ENCODE measurements at regions not wholly inside any gene's neighbourhood (a gene's known extent, or its start where the extent isn't known, plus 50 kb on each side); places are given as distances from the start of the nearest gene placed in this dataset.
"Not testable (repeated sequence)": the region's sequence is repeated elsewhere in the genome, so short reads cannot be mapped to it uniquely, and the experiment has no call there.

DNA sequence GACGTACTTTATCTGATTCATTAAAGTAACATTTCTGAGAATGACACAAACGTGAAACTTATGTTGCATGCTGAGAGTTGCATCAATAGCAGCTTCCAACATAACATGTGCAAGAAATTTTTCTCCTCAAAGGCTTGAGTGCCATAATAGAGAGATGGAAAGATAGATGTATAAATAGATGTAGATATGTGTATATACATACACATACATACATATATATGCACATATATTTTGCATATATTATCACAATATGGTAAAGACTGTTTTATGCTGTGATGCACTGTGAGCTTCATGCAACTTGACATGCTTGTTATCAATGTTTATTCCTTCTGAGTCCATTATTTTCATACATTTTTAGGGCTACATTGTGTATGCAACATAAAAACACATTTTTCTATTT lies 270.6 kb upstream of the GALNTL6 start:
- ChIA-PET POLR2A (no interaction called here), CTCF (no interaction called here)
- H3K36me3 Mint-ChIP-seq (ENCODE audit: low read depth) = no peaks in the 10 kb centered on the region
- H3K4me1 Mint-ChIP-seq = no peaks in the 10 kb centered on the region
- no peak overlapping the region for H3K4me3 Mint-ChIP-seq
- H3K9me3 Mint-ChIP-seq = no peaks in the 10 kb centered on the region
- H3K27me3 Mint-ChIP-seq = no peaks in the 10 kb centered on the region
- no peak for DNase-seq
- no peak overlapping the region for H3K27ac Mint-ChIP-seq

DNA sequence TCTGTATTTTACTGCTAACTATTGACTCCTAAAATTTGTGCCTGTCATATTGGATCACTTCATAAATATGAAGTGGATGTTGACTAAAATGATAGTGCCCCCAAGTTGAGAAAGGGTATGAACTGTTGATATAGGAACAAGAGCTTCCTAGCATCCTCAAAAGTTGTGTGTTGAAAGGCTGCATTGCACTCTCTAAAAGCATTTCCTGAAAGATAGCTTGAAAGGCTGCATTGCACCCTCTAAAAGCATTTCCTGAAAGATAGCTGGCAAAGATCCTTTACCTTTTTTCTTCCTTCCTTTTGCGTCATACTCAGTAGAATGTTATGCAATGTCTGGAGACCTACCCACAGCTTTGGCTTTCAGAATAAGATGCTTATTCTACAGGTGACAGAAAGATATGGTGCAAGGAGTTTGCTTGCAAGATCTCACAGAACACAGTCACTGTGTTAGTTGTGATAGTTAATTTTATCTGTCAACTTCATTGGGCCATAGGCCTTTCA lies 274.6 kb upstream of the GALNTL6 start:
- no peak overlapping the region for H3K27ac Mint-ChIP-seq
- no peak overlapping the region for H3K4me3 Mint-ChIP-seq
- CTCF ChIA-PET = no interaction called here
- no peaks in the 10 kb centered on the region for H3K9me3 Mint-ChIP-seq
- H3K27me3 Mint-ChIP-seq = no peaks in the 10 kb centered on the region
- POLR2A ChIA-PET = no interaction called here
- DNase-seq = no peak
- H3K4me1 Mint-ChIP-seq = no peaks in the 10 kb centered on the region
- no peaks in the 10 kb centered on the region for H3K36me3 Mint-ChIP-seq (ENCODE audit: low read depth)

GRCh38 chr4:171534391-171534790 lies 278.8 kb upstream of the GALNTL6 start:
- ChIA-PET POLR2A (no interaction called here), CTCF (no interaction called here)
- Mint-ChIP-seq H3K27ac (no peak overlapping the region), H3K9me3 (no peaks in the 10 kb centered on the region), H3K36me3 (ENCODE audit: low read depth) (no peaks in the 10 kb centered on the region), H3K4me3 (no peak overlapping the region), H3K4me1 (no peaks in the 10 kb centered on the region), H3K27me3 (no peaks in the 10 kb centered on the region)
- DNase-seq = no peak

DNA sequence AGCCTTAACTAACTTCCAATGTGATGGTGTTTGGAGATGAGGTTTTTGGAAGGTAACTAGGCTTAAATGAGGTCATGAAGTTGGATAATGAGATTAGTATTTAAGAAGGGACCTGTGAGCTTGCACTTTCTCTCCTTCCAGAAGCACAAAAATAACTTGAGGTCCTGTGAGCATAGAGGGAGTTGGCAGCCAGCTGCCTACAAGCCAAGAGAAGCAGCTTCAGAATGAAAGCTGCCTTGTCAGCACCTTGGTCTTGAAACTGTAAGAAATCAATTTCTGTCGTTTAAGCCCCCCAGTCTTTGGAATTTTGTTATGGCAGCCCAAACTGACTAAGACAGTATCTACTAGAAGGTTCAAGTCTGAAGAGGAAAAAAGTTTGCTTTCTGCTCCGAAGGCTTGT lies 280.2 kb upstream of the GALNTL6 start:
- no peaks in the 10 kb centered on the region for H3K36me3 Mint-ChIP-seq (ENCODE audit: low read depth)
- no peak for DNase-seq
- ChIA-PET POLR2A (no interaction called here), CTCF (no interaction called here)
- no peak overlapping the region for H3K27ac Mint-ChIP-seq
- H3K27me3 Mint-ChIP-seq = no peaks in the 10 kb centered on the region
- no peaks in the 10 kb centered on the region for H3K9me3 Mint-ChIP-seq
- no peak overlapping the region for H3K4me3 Mint-ChIP-seq
- H3K4me1 Mint-ChIP-seq = no peaks in the 10 kb centered on the region

GRCh38 chr4:171524903-171525302 lies 288.3 kb upstream of the GALNTL6 start:
- Mint-ChIP-seq H3K4me1 (no peaks in the 10 kb centered on the region), H3K27ac (no peak overlapping the region), H3K9me3 (no peaks in the 10 kb centered on the region), H3K36me3 (ENCODE audit: low read depth) (no peaks in the 10 kb centered on the region), H3K4me3 (no peak overlapping the region), H3K27me3 (no peaks in the 10 kb centered on the region)
- ChIA-PET CTCF (no interaction called here), POLR2A (no interaction called here)
- no peak for DNase-seq

GRCh38 chr4:171521726-171522125 lies 291.5 kb upstream of the GALNTL6 start:
- no peak overlapping the region for H3K4me3 Mint-ChIP-seq
- no peak overlapping the region for H3K27ac Mint-ChIP-seq
- H3K36me3 Mint-ChIP-seq (ENCODE audit: low read depth) = no peaks in the 10 kb centered on the region
- H3K27me3 Mint-ChIP-seq = no peaks in the 10 kb centered on the region
- no peaks in the 10 kb centered on the region for H3K4me1 Mint-ChIP-seq
- CTCF ChIA-PET = no interaction called here
- POLR2A ChIA-PET = no interaction called here
- DNase-seq = no peak
- no peaks in the 10 kb centered on the region for H3K9me3 Mint-ChIP-seq

GRCh38 chr4:171519457-171519856 lies 293.7 kb upstream of the GALNTL6 start:
- Mint-ChIP-seq H3K27me3 (no peaks in the 10 kb centered on the region), H3K4me1 (no peaks in the 10 kb centered on the region), H3K9me3 (no peaks in the 10 kb centered on the region), H3K27ac (no peak overlapping the region), H3K36me3 (ENCODE audit: low read depth) (no peaks in the 10 kb centered on the region), H3K4me3 (no peak overlapping the region)
- ChIA-PET CTCF (no interaction called here), POLR2A (no interaction called here)
- DNase-seq = no peak

DNA sequence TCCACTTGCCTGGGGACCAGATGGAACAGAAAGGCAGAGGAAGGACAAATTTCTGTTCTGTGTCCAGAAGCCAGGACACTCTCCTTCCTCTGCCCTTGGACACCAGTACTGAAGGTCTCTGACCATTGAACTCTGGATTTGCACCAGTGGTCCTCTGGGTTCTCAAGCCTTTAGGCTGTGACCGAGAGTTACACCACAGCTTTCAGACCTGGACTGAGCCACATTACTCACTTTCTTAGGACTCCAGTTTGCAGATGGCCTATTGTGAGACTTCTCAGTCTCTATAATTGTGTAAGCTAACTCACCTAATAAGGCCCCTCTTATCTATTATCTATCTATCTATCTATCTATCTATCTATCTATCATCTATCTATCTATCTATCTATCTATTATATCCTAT lies 295.3 kb upstream of the GALNTL6 start:
- CTCF ChIA-PET = no interaction called here
- no peaks in the 10 kb centered on the region for H3K27me3 Mint-ChIP-seq

GRCh38 chr4:171516694-171517093 lies 296.5 kb upstream of the GALNTL6 start:
- Mint-ChIP-seq H3K36me3 (ENCODE audit: low read depth) (no peaks in the 10 kb centered on the region), H3K4me3 (no peak overlapping the region), H3K9me3 (peaks cover 3% of the 10 kb centered on the region), H3K4me1 (no peaks in the 10 kb centered on the region), H3K27ac (no peak overlapping the region), H3K27me3 (no peaks in the 10 kb centered on the region)
- ChIA-PET POLR2A (no interaction called here), CTCF (interaction anchor here (0.6 kb wide), 1 partner anchor 46 kb away, joined by 3 read pairs; no protein-coding TSS in a partner anchor)
- no peak for DNase-seq

More for the DNA sequence above, 295.3 kb upstream of the GALNTL6 start:
- Mint-ChIP-seq H3K9me3 (no peaks in the 10 kb centered on the region), H3K4me1 (no peaks in the 10 kb centered on the region), H3K36me3 (ENCODE audit: low read depth) (no peaks in the 10 kb centered on the region), H3K4me3 (no peak overlapping the region), H3K27ac (no peak overlapping the region)
- POLR2A ChIA-PET = no interaction called here
- no peak for DNase-seq

DNA sequence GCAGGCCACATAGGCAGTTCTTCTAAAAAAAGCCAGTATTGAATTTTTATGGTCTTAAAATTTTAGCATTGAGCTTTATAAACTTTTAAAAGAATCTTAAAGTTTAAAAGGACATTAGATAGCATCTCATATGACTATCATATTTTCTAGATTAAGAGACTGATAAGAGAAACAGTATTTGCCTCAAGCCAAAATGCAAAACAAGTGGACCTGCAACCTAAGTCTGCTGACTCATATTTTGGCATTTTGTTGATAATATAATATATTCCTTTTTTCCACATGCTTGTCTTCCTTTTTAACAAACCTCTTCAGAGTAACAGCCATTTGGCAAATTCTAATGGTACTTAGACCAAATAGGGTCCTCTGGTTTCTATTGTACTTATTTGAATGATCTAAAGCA lies 328.5 kb upstream of the GALNTL6 start:
- Mint-ChIP-seq H3K27me3 (no peaks in the 10 kb centered on the region), H3K4me1 (no peaks in the 10 kb centered on the region), H3K4me3 (no peak overlapping the region), H3K36me3 (ENCODE audit: low read depth) (no peaks in the 10 kb centered on the region), H3K9me3 (no peaks in the 10 kb centered on the region), H3K27ac (no peak overlapping the region)
- ChIA-PET CTCF (no interaction called here), POLR2A (no interaction called here)
- DNase-seq = no peak

GRCh38 chr4:171478181-171478580 lies 335.0 kb upstream of the GALNTL6 start:
- Mint-ChIP-seq H3K4me3 (no peak overlapping the region), H3K27me3 (no peaks in the 10 kb centered on the region), H3K36me3 (ENCODE audit: low read depth) (no peaks in the 10 kb centered on the region), H3K27ac (no peak overlapping the region), H3K9me3 (no peaks in the 10 kb centered on the region), H3K4me1 (no peaks in the 10 kb centered on the region)
- CTCF ChIA-PET = no interaction called here
- POLR2A ChIA-PET = no interaction called here
- no peak for DNase-seq

DNA sequence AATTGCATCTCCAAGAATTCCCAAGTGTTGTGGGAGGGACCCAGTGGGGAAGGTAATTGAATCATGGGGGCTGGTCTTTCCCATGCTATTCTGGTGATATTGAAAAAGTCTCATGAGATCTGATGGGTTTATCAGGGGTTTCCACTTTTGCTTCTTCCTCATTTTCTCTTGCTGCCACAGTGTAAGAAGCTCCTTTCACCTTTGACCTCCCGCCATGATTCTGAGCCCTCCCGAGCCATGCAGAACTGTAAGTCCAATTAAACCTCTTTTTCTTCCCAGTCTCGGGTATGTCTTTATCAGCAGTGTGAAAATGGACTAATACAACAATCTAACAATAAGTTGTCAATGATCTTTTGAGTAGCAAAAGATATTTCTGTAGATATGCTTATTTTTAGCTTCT lies 338.1 kb upstream of the GALNTL6 start:
- POLR2A ChIA-PET; H3K4me3 Mint-ChIP-seq; CTCF ChIA-PET; H3K4me1 Mint-ChIP-seq; H3K27ac Mint-ChIP-seq; H3K9me3 Mint-ChIP-seq; H3K36me3 Mint-ChIP-seq (ENCODE audit: low read depth); DNase-seq; H3K27me3 Mint-ChIP-seq: not testable (repeated sequence)

DNA sequence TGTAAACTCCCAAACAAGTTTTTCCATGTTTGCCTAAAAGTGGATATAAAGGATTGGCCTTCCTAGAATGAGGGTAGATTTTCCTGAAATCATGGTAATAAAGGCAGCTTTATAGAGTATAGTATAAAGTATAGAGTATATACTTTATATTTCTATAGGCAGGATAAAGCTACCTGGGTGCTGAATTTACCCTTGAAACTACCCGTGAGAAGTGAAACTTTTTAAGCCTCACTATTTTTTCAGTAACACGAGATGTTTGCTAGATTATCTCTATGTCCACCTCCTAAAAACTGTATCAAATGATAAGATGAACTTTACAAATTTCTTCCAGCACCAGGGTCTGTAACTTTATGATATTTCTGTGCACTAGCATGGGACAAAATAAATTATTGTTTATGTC lies 340.0 kb upstream of the GALNTL6 start:
- Mint-ChIP-seq H3K27me3 (no peaks in the 10 kb centered on the region), H3K9me3 (peaks cover 2% of the 10 kb centered on the region), H3K27ac (no peak overlapping the region), H3K4me1 (no peaks in the 10 kb centered on the region), H3K36me3 (ENCODE audit: low read depth) (no peaks in the 10 kb centered on the region), H3K4me3 (no peak overlapping the region)
- ChIA-PET POLR2A (no interaction called here), CTCF (no interaction called here)
- no peak for DNase-seq

DNA sequence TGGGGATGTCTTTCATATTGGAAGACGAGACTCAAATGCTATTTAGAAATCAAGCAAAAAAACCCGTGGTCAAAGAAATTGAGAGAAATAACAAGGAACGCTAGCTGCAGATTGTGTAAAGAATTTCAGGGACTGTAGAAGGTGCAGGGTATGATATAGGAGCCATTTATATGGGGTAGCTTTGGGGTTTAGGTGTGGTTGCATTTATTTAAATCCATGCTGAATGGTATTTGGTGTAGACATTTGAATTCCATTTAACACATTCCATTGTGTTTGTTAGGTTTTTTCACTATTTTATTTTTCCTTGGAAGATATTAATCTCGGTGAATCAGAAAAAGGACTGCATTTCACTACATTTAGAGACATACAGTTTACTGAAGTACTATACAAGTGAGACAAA lies 341.0 kb upstream of the GALNTL6 start:
- Mint-ChIP-seq H3K27ac (no peak overlapping the region), H3K9me3 (peaks cover 3% of the 10 kb centered on the region), H3K27me3 (no peaks in the 10 kb centered on the region), H3K4me3 (no peak overlapping the region), H3K4me1 (no peaks in the 10 kb centered on the region), H3K36me3 (ENCODE audit: low read depth) (no peaks in the 10 kb centered on the region)
- ChIA-PET POLR2A (no interaction called here), CTCF (no interaction called here)
- DNase-seq = no peak

GRCh38 chr4:171464499-171464898 lies 348.7 kb upstream of the GALNTL6 start:
- no peaks in the 10 kb centered on the region for H3K27me3 Mint-ChIP-seq
- H3K9me3 Mint-ChIP-seq = peaks cover 1% of the 10 kb centered on the region
- no peaks in the 10 kb centered on the region for H3K4me1 Mint-ChIP-seq
- H3K36me3 Mint-ChIP-seq (ENCODE audit: low read depth) = no peaks in the 10 kb centered on the region
- H3K27ac Mint-ChIP-seq = no peak overlapping the region
- CTCF ChIA-PET = no interaction called here
- H3K4me3 Mint-ChIP-seq = no peak overlapping the region
- no peak for DNase-seq
- POLR2A ChIA-PET = no interaction called here
